Body of pancreas (tissue), 4 donors: ENCODE measurements at regions not wholly inside any gene's neighbourhood (a gene's known extent, or its start where the extent isn't known, plus 50 kb on each side); places are given as distances from the start of the nearest gene placed in this dataset.
A peak's percentile ranks its signal among the peaks of the same experiment; 100 is the strongest.

Experiments used
- ATAC-seq: fragments of 150-250 bp; one replicate; pipeline ENCODE4 v1.9.1; 2016
- DNase-seq, 4 donors: peaks; one replicate each; pipeline ENCODE4 v3.0.0-alpha.2; 2019
- H3K27ac ChIP-seq, 4 donors: fragments of 200-600 bp; sonication (generic); 1 replicate in 3 of 4; 2 replicates in 1 of 4; pipeline versions ENCODE4 v1.5.1 to v1.6.1; 2016 to 2019; ENCODE audit warnings: mild to moderate bottlenecking in 1 of 4, mixed read lengths in 1 of 4, moderate library complexity in 1 of 4
- H3K27me3 ChIP-seq, 2 donors: fragments of 200-600 bp; sonication (generic); one replicate each; pipeline ENCODE4 v1.6.0; 2016; ENCODE audit warnings: mild to moderate bottlenecking in 1 of 2
- H3K36me3 ChIP-seq, 2 donors: fragments of 200-600 bp; sonication (generic); replicated peaks in 1 of 2; 2 replicates each; pipeline ENCODE4 v1.5.1; 2016; ENCODE audit warnings: low read depth in 2 of 2; ENCODE audit not compliant: insufficient read depth in 1 of 2
- H3K4me1 ChIP-seq: fragments of 200-600 bp; sonication (generic); one replicate; pipeline ENCODE4 v1.6.0; 2016
- H3K4me3 ChIP-seq, 2 donors: fragments of 200-600 bp; sonication (generic); 1 replicate in 1 of 2; 2 replicates in 1 of 2; pipeline ENCODE4 v1.5.1; 2016 to 2019
- H3K9me3 ChIP-seq, 3 donors: fragments of 200-600 bp; sonication (generic); 1 replicate in 2 of 3; 2 replicates in 1 of 3; pipeline ENCODE4 v1.5.1; 2016
- CTCF ChIP-seq, 7 experiments: fragments of 450-650 bp in 4 of 7; fragments of 200-600 bp in 3 of 7; sonication (generic) in 3 of 7; IDR thresholded peaks; one replicate each; pipeline ENCODE4 v1.5.1; 2016 to 2019; ENCODE audit warnings: antibody characterized with exemption in 7 of 7
- POLR2A ChIP-seq, 3 donors: fragments of 450-650 bp; IDR thresholded peaks; one replicate each; pipeline ENCODE4 v1.6.1; 2016; ENCODE audit warnings: antibody characterized with exemption in 3 of 3, mild to moderate bottlenecking in 2 of 3
- WGBS, 2 donors: methylation state at CpG; one replicate each; pipeline ENCODE4 v1.1.5; 2017; 5-methylcytosine and 5-hydroxymethylcytosine counted together
- intact Hi-C: fragments of 100-400 bp; cut with DNase I; formaldehyde crosslinking; loops from one replicate; pipeline ENCODE4 v1.15.1; 2023

GRCh38 chrX:40262157-40263013 is 164.6 kb upstream of the BCOR start:
- no peak overlapping the region for H3K4me3 ChIP-seq
- H3K27me3 ChIP-seq = no peaks in the 10 kb centered on the region
- H3K27ac ChIP-seq = peak overlapping the region in 2 of 4 donors; percentile 41 to 50
- ATAC-seq (peak; percentile 31), DNase-seq (peak in 1 of 4 donors; percentile 10)
- H3K36me3 ChIP-seq = no peaks in the 10 kb centered on the region
- WGBS, 2 donors = 43 to 69% methylated on average over 3 to 13 of the region's 13 CpGs
- intact Hi-C loops = loop anchor here (10.0 kb wide), 1 partner anchor 528 kb away; no protein-coding TSS in a partner anchor
- TF ChIP-seq CTCF (IDR thresholded peaks at IDR 0.05) (no peak), POLR2A (IDR thresholded peaks at IDR 0.05) (no peak)
- peaks cover 4% of the 10 kb centered on the region for H3K4me1 ChIP-seq
- no peaks in the 10 kb centered on the region for H3K9me3 ChIP-seq

GRCh38 chrX:40261833-40262156 is 164.0 kb upstream of the BCOR start:
- ATAC-seq (no peak), DNase-seq (no peak)
- WGBS, 2 donors = 83 to 90% methylated on average over 3 of the region's 7 CpGs
- intact Hi-C loops = loop anchor here (10.0 kb wide), 1 partner anchor 527 kb away; no protein-coding TSS in a partner anchor
- Histone ChIP-seq H3K27me3 (no peaks in the 10 kb centered on the region), H3K4me3 (no peak overlapping the region), H3K36me3 (no peaks in the 10 kb centered on the region), H3K9me3 (no peaks in the 10 kb centered on the region), H3K27ac (no peak overlapping the region), H3K4me1 (no peaks in the 10 kb centered on the region)
- TF ChIP-seq CTCF (IDR thresholded peaks at IDR 0.05) (no peak), POLR2A (IDR thresholded peaks at IDR 0.05) (no peak)

- no peak for TF ChIP-seq CTCF (IDR thresholded peaks at IDR 0.05)
- no peak for TF ChIP-seq POLR2A (IDR thresholded peaks at IDR 0.05)
- ATAC-seq (no peak), DNase-seq (no peak)
- no peaks in the 10 kb centered on the region for H3K36me3 ChIP-seq
- H3K9me3 ChIP-seq = no peaks in the 10 kb centered on the region
- H3K4me1 ChIP-seq = no peaks in the 10 kb centered on the region
- no peak overlapping the region for H3K27ac ChIP-seq
- H3K4me3 ChIP-seq = no peak overlapping the region
- H3K27me3 ChIP-seq = no peaks in the 10 kb centered on the region
- 75 to 100% methylated on average over 1 to 6 of the region's 14 CpGs for WGBS, 2 donors
- intact Hi-C loops = loop anchor here (10.0 kb wide), 1 partner anchor 525 kb away; no protein-coding TSS in a partner anchor
These were observed 162.5 kb upstream of the BCOR start for GRCh38 chrX:40260146-40260747.

- no peak overlapping the region for H3K4me3 ChIP-seq
- whole genome bisulfite sequencing, 2 donors = 71% methylated on average over 2 of the region's 6 CpGs; no CpG with 5 or more reads in 1 of the 2 donors
- intact Hi-C loops = no loop called here
- no peaks in the 10 kb centered on the region for H3K9me3 ChIP-seq
- H3K27ac ChIP-seq = no peak overlapping the region
- H3K36me3 ChIP-seq = no peaks in the 10 kb centered on the region
- DNase-seq (no peak), ATAC-seq (no peak)
- no peaks in the 10 kb centered on the region for H3K27me3 ChIP-seq
- no peaks in the 10 kb centered on the region for H3K4me1 ChIP-seq
- no peak for TF ChIP-seq CTCF (IDR thresholded peaks at IDR 0.05)
- TF ChIP-seq POLR2A (IDR thresholded peaks at IDR 0.05) = no peak
These were observed 161.2 kb upstream of the BCOR start for GRCh38 chrX:40258909-40259308.
